NB4 (cell line): ENCODE measurements at regions not wholly inside any gene's neighbourhood (a gene's known extent, or its start where the extent isn't known, plus 50 kb on each side); places are given as distances from the start of the nearest gene placed in this dataset.
"Not testable (repeated sequence)": the region's sequence is repeated elsewhere in the genome, so short reads cannot be mapped to it uniquely, and the experiment has no call there.

Experiments used
- DNase-seq: peaks from one replicate; pipeline ENCODE4 v3.0.0; 2010; ENCODE audit warnings: low read depth
- H3K4me3 ChIP-seq: one replicate; pipeline ENCODE4 v1.5.1; 2011; ENCODE audit warnings: mild to moderate bottlenecking, low read depth, low read length, moderate library complexity
- MYC ChIP-seq: IDR thresholded peaks from 2 replicates; pipeline ENCODE4 v1.6.1; 2011; ENCODE audit warnings: low read depth, low read length
- POLR2A ChIP-seq: IDR thresholded peaks from 2 replicates; pipeline ENCODE4 v1.6.1; 2011; ENCODE audit warnings: mild to moderate bottlenecking; ENCODE audit not compliant: insufficient read length; ENCODE audit errors: extremely low read depth
- TF ChIP-seq, protein P1 (sequence below): IDR thresholded peaks from 2 replicates; pipeline ENCODE4 v1.6.1; 2011; ENCODE audit warnings: low read depth, low read length
- TF ChIP-seq, protein P2 (sequence below): IDR thresholded peaks from one replicate; pipeline ENCODE4 v1.5.1; 2012; ENCODE audit warnings: low read depth, low read length

- TF ChIP-seq MYC = no peak
- TF ChIP-seq, protein P1, sequence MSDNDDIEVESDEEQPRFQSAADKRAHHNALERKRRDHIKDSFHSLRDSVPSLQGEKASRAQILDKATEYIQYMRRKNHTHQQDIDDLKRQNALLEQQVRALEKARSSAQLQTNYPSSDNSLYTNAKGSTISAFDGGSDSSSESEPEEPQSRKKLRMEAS = no peak
- H3K4me3 ChIP-seq = no peak overlapping the region
- DNase-seq = no peak
Measured at GRCh38 chr20:40875116-40876085, 153.2 kb upstream of the TOP1 start.

GRCh38 chr20:40878099-40878498 is 150.5 kb upstream of the TOP1 start:
- DNase-seq = not testable (repeated sequence)

GRCh38 chr20:40880063-40880728 is 148.4 kb upstream of the TOP1 start:
- no peak overlapping the region for H3K4me3 ChIP-seq
- DNase-seq = peak; percentile 32
- TF ChIP-seq, protein P2, sequence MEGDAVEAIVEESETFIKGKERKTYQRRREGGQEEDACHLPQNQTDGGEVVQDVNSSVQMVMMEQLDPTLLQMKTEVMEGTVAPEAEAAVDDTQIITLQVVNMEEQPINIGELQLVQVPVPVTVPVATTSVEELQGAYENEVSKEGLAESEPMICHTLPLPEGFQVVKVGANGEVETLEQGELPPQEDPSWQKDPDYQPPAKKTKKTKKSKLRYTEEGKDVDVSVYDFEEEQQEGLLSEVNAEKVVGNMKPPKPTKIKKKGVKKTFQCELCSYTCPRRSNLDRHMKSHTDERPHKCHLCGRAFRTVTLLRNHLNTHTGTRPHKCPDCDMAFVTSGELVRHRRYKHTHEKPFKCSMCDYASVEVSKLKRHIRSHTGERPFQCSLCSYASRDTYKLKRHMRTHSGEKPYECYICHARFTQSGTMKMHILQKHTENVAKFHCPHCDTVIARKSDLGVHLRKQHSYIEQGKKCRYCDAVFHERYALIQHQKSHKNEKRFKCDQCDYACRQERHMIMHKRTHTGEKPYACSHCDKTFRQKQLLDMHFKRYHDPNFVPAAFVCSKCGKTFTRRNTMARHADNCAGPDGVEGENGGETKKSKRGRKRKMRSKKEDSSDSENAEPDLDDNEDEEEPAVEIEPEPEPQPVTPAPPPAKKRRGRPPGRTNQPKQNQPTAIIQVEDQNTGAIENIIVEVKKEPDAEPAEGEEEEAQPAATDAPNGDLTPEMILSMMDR = peak; percentile 26
- TF ChIP-seq POLR2A = no peak

More at GRCh38 chr20:40878099-40878498, 150.5 kb upstream of the TOP1 start:
- H3K4me3 ChIP-seq = not testable (repeated sequence)

- no peak overlapping the region for H3K4me3 ChIP-seq
- TF ChIP-seq, protein P2 = no peak
- TF ChIP-seq POLR2A = no peak
- no peak for DNase-seq
Measured at GRCh38 chr20:40880729-40881109, 147.9 kb upstream of the TOP1 start.

DNA sequence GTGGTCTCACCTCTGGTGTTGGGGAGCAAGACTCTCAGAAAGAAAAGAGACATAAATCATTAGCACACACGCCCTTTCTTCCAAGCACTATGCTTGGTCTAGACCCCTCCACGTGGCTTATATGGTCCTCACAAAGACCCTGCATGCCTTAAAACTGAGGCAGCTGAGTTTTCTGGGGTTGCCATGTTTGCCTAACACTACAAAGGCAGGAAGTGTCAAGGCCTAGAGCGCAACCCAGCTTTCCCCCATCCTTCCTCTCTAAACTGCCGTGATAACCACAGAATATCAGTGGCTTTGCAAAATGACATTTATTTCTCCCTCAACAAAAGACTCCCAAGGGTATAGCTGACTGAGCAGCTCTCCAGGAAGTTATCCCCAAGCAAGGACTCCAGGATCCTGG is 146.5 kb upstream of the TOP1 start:
- TF ChIP-seq, protein P1 = no peak
- TF ChIP-seq, protein P2 = no peak
- DNase-seq = peak; percentile 31
- H3K4me3 ChIP-seq = no peak overlapping the region

- no peak overlapping the region for H3K4me3 ChIP-seq
- TF ChIP-seq, protein P1 = no peak
- no peak for TF ChIP-seq POLR2A
- TF ChIP-seq, protein P2 = no peak
- TF ChIP-seq MYC = no peak
- no peak for DNase-seq
Measured at GRCh38 chr20:40883097-40883496, 145.5 kb upstream of the TOP1 start.

DNA sequence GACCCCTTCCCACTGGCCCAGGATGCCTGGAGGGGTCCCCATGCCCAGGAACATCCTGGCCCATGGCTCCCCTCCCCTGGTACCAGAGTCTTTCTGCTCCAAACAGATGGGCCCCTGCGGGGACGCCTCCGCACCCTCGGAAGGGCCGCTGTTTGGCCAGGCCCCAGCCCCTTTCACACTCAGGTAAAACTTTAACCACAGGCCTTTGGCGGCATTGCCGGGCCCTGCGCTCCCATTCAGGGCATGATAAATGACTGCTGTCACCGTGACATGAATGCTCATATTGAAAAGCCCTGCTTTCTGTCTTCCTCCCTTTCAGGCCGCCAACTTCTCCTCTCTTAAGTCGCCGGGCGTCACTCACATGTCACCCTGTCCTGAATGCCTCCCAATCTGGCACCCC is 141.5 kb upstream of the TOP1 start:
- DNase-seq = no peak
- H3K4me3 ChIP-seq = no peak overlapping the region
- TF ChIP-seq, protein P1 = no peak
- TF ChIP-seq, protein P2 = no peak
- TF ChIP-seq MYC = no peak
- no peak for TF ChIP-seq POLR2A

- H3K4me3 ChIP-seq, DNase-seq: not testable (repeated sequence)
Measured at GRCh38 chr20:40889266-40889665, 139.4 kb upstream of the TOP1 start.
